GM12865 (cell line): ENCODE measurements at regions not wholly inside any gene's neighbourhood (a gene's known extent, or its start where the extent isn't known, plus 50 kb on each side); places are given as distances from the start of the nearest gene placed in this dataset.

Experiments used
- DNase-seq: peaks from one replicate; pipeline ENCODE4 v3.0.0; 2010; ENCODE audit warnings: low read depth
- H3K4me3 ChIP-seq: 2 replicates; pipeline ENCODE4 v1.5.1; 2011; ENCODE audit warnings: mild to moderate bottlenecking, low read depth, low read length, control low read depth
- CTCF ChIP-seq: IDR thresholded peaks from 2 replicates; pipeline ENCODE4 v1.5.1; 2011; ENCODE audit warnings: low read length, control low read depth, low read depth, inconsistent platforms; ENCODE audit not compliant: insufficient read depth; ENCODE audit errors: missing control alignments

DNA sequence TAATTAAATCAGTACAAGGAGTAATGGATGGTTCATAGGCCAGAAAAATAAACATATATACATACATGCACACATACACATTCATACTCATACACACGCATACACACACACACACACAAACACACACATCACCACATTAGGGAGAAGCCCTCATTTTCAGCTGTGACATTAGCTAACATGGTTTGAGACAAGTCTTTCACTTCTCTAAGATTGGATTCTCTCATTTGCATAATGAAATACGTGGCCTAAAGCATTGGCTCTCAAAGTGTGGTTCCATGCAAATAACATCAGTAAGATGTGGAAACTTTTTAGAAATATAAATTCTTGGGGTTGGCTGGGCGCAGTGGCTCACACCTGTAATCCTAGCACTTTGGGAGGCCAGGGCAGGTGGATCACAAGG is 452.6 kb downstream of the TAFA4 start:
- DNase-seq = no peak
- TF ChIP-seq CTCF = no peak

GRCh38 chr3:68468695-68469375 is 463.5 kb downstream of the TAFA4 start:
- TF ChIP-seq CTCF = no peak
- H3K4me3 ChIP-seq = no peak overlapping the region
- DNase-seq = no peak

More for the DNA sequence above, 452.6 kb downstream of the TAFA4 start:
- H3K4me3 ChIP-seq = no peak overlapping the region

GRCh38 chr3:68467465-68467864 is 464.9 kb downstream of the TAFA4 start:
- TF ChIP-seq CTCF = no peak
- DNase-seq = no peak
- no peak overlapping the region for H3K4me3 ChIP-seq

DNA sequence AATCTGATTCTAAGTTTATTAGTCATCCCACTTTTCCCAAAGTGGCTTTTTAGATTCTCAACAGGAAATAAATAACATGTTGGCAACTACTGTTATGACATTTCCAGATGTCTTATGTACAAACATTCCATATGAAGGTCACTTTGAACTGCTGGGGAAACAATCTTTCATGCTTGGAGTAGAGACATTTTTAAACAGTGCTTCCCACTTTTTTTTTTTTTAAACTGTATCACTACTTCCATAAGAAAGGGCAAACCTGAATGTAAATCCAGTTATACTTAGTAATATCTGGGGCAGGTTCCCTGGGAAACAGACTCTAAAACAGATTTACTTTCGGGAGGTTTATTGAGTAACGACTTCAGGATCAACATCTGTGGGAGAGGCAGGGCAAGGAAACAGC is 473.8 kb downstream of the TAFA4 start:
- no peak for TF ChIP-seq CTCF
- no peak for DNase-seq
- no peak overlapping the region for H3K4me3 ChIP-seq

DNA sequence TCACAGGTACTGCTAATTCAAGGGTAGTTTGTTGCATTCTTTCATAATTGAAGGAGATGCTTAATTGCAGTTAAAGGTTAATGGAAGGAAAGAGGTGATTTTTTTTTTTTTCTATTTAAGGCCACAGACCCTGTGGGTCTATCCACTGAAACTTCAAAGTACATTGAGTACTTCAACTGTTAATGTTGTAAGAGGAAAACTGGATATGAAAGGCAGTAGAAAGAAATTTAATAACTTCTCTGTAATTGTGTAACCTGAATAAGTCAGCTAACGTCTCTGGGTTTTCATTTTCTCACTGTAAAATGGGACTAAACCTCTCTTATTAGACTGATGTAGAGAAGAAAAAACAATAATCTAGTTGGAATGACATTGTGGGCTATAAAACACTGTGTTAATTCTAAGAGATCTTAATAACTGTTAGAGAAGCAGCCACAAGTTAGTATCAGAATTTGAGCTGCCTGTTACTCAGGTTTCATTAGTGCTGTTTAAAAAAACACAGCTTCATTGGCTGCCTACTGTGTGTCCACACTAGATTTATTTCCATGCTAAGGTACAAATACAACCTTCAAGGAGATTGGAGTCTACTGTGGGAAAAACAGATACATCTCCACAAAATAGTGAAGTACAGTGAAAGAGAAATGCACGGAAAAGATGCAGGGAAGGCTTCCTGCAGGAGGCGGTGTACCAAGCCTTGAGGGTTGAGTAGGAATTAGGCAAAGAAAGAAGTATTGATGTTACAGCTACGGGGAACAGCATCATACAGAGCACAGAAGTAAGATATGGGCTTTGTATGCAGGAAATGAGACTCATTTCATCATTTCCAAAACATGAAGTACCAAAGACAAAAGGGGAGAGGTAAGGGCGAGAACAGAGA is 483.6 kb downstream of the TAFA4 start:
- no peak for DNase-seq
- no peak overlapping the region for H3K4me3 ChIP-seq
- TF ChIP-seq CTCF = no peak

DNA sequence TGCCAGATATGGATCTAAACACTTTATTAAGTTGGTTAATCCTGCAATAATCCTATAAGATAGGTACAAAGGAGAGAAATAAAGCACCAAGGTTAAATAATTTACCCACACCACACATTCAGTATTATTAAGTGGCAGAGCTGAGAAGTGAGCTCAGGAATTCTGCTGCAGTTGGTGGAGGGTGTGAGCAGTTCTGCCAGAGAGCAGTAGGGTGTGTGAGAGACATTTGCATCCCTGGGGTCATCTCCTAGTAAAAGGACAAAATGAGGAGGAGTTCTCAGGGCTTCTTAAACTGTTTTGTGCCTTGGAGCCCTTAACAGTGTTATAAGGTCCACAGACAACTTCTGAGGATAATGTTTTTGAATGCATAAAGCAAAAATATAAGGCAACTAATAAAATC is 484.5 kb downstream of the TAFA4 start:
- H3K4me3 ChIP-seq = no peak overlapping the region
- TF ChIP-seq CTCF = no peak
- DNase-seq = no peak

DNA sequence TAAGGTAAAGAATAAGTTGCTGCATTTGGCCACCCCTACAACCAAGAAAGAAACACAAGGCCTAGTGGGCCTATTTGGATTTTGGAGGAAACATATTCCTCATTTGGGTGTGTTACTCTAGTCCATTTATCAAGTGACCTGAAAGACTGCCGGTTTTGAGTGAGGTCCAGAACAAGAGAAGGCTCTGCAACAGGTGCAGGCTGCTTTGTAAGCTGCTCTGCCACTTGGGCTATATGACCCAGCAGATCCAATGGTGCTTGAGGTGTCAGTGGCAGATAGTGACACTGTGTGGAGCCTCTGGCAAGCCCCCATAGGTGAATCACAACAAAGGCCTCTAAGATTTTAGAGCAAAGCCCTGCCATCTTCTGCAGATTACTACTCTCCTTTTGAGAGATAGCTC is 491.3 kb downstream of the TAFA4 start:
- DNase-seq = no peak
- TF ChIP-seq CTCF = no peak
- no peak overlapping the region for H3K4me3 ChIP-seq
